Skeletal muscle satellite cell (primary cell): ENCODE measurements at regions not wholly inside any gene's neighbourhood (a gene's known extent, or its start where the extent isn't known, plus 50 kb on each side); places are given as distances from the start of the nearest gene placed in this dataset.

ENCODE experiments used
- H3K27me3 ChIP-seq: 2 replicates; pipeline ENCODE4 v1.7.0; 2013; ENCODE audit warnings: low read length; ENCODE audit not compliant: control insufficient read depth, insufficient read depth
- H3K36me3 ChIP-seq: 2 replicates; pipeline ENCODE4 v1.7.0; 2013; ENCODE audit warnings: mild to moderate bottlenecking, control low read depth, low read length; ENCODE audit not compliant: insufficient read depth
- H3K4me1 ChIP-seq: 2 replicates; pipeline ENCODE4 v1.7.0; 2013; ENCODE audit warnings: low read length; ENCODE audit not compliant: control insufficient read depth, insufficient read depth
- H3K4me2 ChIP-seq: 2 replicates; pipeline ENCODE4 v1.7.0; 2013; ENCODE audit warnings: mild to moderate bottlenecking, low read length
- H3K4me3 ChIP-seq: 2 replicates; pipeline ENCODE4 v1.7.0; 2013; ENCODE audit warnings: low read length
- H3K9ac ChIP-seq: 2 replicates; pipeline ENCODE4 v1.7.0; 2013; ENCODE audit warnings: mild to moderate bottlenecking, low read depth, low read length, moderate library complexity
- H3K9me3 ChIP-seq: replicated peaks from 2 replicates; pipeline ENCODE4 v1.7.0; 2013; ENCODE audit warnings: mild to moderate bottlenecking, control low read depth, low read length

GRCh38 chr5:2326601-2327000 is 424.9 kb downstream of the IRX2 start:
- no peak overlapping the region for H3K4me3 ChIP-seq
- H3K4me1 ChIP-seq: no peaks in the 10 kb centered on the region
- no peaks in the 10 kb centered on the region for H3K27me3 ChIP-seq
- no peaks in the 10 kb centered on the region for H3K36me3 ChIP-seq
- H3K4me2 ChIP-seq: no peak overlapping the region
- H3K9me3 ChIP-seq: peaks cover 8% of the 10 kb centered on the region
- H3K9ac ChIP-seq: no peak overlapping the region

GRCh38 chr5:2324788-2325187 is 426.7 kb downstream of the IRX2 start:
- Histone ChIP-seq H3K27me3 (no peaks in the 10 kb centered on the region), H3K9ac (no peak overlapping the region), H3K4me3 (no peak overlapping the region), H3K4me1 (no peaks in the 10 kb centered on the region), H3K4me2 (no peak overlapping the region), H3K36me3 (no peaks in the 10 kb centered on the region), H3K9me3 (peaks cover 8% of the 10 kb centered on the region)

DNA sequence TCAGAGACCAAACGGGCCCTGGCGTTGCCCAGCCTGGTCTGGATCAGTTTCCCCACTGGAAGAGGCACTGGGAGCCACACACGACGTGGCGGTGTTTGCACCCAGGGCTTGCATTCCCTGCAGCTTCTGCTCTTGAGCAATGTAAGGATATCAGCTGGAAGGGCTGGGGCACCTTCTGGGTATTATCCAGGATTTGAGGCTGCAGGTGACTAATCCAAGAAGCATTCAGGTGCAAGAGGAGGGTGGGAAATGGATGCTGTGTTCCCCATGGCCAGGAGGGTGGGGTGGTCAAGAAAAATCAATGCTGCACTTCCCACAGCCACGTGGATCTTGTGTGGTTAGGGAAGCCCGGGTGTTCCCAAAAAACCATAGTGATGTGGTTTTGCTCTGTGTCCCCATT is 430.9 kb downstream of the IRX2 start:
- Histone ChIP-seq H3K4me1 (no peaks in the 10 kb centered on the region), H3K4me2 (no peak overlapping the region), H3K9me3 (peaks cover 3% of the 10 kb centered on the region), H3K4me3 (no peak overlapping the region), H3K27me3 (no peaks in the 10 kb centered on the region), H3K9ac (no peak overlapping the region), H3K36me3 (no peaks in the 10 kb centered on the region)

DNA sequence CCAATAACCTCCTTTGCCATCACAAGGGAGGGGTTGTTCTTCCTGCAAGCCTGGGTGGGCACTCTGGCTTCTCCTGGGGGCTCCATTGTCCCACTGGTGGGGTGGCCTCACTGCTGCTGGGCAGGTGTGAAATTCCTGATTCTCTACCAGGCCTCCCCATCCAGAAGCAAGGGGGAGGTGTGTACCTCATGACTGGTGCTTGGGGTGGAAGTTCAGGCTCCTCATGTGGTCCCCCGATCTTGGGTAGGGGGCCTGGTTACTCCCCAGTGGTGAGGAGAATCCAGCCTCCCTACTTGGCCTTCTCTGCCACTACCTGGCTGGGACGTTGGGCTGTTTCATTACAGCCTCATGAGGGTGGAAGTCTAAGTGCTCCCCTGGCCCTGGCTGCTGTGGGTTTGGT is 433.9 kb downstream of the IRX2 start:
- Histone ChIP-seq H3K9me3 (no peaks in the 10 kb centered on the region), H3K9ac (no peak overlapping the region), H3K36me3 (no peaks in the 10 kb centered on the region), H3K27me3 (no peaks in the 10 kb centered on the region), H3K4me3 (no peak overlapping the region), H3K4me1 (no peaks in the 10 kb centered on the region), H3K4me2 (no peak overlapping the region)

DNA sequence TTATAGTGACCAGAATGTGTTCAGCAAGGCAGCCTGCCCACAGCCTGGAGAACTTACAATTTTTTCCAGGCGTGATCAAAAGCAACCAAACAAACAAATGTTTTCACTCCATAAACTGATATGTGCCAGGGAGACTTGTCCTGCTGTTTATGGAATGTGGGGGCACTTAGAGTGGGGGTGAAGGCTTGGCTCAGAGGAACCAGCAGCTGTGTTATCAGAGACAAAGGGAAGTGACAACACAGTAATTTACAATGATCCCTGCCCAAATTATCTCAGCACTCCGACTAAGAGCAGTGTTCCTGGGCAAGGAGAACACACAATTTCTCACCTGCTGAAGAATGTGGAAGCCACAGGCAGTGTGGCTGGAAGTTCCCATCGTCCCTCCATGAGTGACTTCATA is 429.1 kb upstream of the IRX4 start:
- H3K36me3 ChIP-seq: no peaks in the 10 kb centered on the region
- H3K4me2 ChIP-seq: no peak overlapping the region
- H3K4me3 ChIP-seq: no peak overlapping the region
- H3K27me3 ChIP-seq: no peaks in the 10 kb centered on the region
- H3K9me3 ChIP-seq: peaks cover 14% of the 10 kb centered on the region
- H3K4me1 ChIP-seq: no peaks in the 10 kb centered on the region
- H3K9ac ChIP-seq: no peak overlapping the region

- Histone ChIP-seq H3K27me3 (no peaks in the 10 kb centered on the region), H3K36me3 (no peaks in the 10 kb centered on the region), H3K4me3 (no peak overlapping the region), H3K9ac (no peak overlapping the region), H3K4me2 (no peak overlapping the region), H3K4me1 (no peaks in the 10 kb centered on the region), H3K9me3 (peaks cover 14% of the 10 kb centered on the region)
These were observed 428.2 kb upstream of the IRX4 start for GRCh38 chr5:2310946-2311345.

GRCh38 chr5:2307631-2308030 is 424.9 kb upstream of the IRX4 start:
- no peaks in the 10 kb centered on the region for H3K36me3 ChIP-seq
- peaks cover 14% of the 10 kb centered on the region for H3K9me3 ChIP-seq
- no peak overlapping the region for H3K4me3 ChIP-seq
- no peaks in the 10 kb centered on the region for H3K4me1 ChIP-seq
- H3K9ac ChIP-seq: no peak overlapping the region
- no peaks in the 10 kb centered on the region for H3K27me3 ChIP-seq
- no peak overlapping the region for H3K4me2 ChIP-seq

GRCh38 chr5:2306711-2307110 is 424.0 kb upstream of the IRX4 start:
- Histone ChIP-seq H3K4me3 (no peak overlapping the region), H3K9ac (no peak overlapping the region), H3K4me1 (no peaks in the 10 kb centered on the region), H3K36me3 (no peaks in the 10 kb centered on the region), H3K27me3 (no peaks in the 10 kb centered on the region), H3K9me3 (peaks cover 13% of the 10 kb centered on the region), H3K4me2 (no peak overlapping the region)

GRCh38 chr5:2303431-2304100 is 420.8 kb upstream of the IRX4 start:
- no peaks in the 10 kb centered on the region for H3K4me1 ChIP-seq
- peaks cover 23% of the 10 kb centered on the region for H3K9me3 ChIP-seq
- H3K4me2 ChIP-seq: no peak overlapping the region
- no peak overlapping the region for H3K9ac ChIP-seq
- H3K4me3 ChIP-seq: no peak overlapping the region
- no peaks in the 10 kb centered on the region for H3K27me3 ChIP-seq
- H3K36me3 ChIP-seq: no peaks in the 10 kb centered on the region

- no peaks in the 10 kb centered on the region for H3K4me1 ChIP-seq
- H3K9ac ChIP-seq: no peak overlapping the region
- H3K9me3 ChIP-seq: peaks cover 16% of the 10 kb centered on the region
- no peaks in the 10 kb centered on the region for H3K36me3 ChIP-seq
- H3K4me2 ChIP-seq: no peak overlapping the region
- H3K27me3 ChIP-seq: no peaks in the 10 kb centered on the region
- H3K4me3 ChIP-seq: no peak overlapping the region
These were observed 419.4 kb upstream of the IRX4 start for GRCh38 chr5:2302169-2302568.

DNA sequence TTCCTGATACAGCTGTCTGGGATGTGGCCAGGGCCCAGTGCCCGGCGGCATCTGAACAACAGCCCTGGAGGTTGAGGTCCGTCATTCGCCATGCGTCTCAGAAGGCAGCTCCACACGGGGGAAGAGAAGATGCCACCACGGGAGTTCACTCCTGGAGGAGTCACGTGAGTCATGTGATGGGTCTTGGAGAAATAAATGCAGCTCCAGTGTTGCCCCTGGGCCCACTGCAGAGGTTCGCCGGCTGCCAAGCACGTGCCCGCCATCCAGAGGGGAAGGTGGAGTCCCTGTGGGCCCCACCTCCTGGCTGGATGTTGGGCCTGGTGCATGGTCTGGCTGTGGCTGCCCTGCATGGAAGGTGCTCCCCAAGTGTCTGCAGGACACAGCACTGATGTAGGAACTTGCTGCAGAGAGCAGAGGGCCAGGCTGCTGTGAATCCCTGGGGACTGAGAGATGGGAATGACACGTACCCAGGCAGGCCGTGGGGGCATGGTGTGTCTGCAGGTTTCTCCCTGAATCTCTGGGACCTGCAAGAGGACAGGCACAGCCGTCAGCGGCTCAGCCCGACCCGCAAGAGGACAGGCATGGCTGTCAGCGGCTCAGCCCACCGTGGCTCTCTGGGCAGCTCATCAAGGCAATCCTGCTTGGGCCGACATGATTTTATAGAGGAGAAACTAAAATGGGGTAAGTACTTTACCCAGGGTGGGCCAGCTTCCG is 418.3 kb upstream of the IRX4 start:
- H3K27me3 ChIP-seq: no peaks in the 10 kb centered on the region
- no peak overlapping the region for H3K4me2 ChIP-seq
- H3K36me3 ChIP-seq: no peaks in the 10 kb centered on the region
- no peaks in the 10 kb centered on the region for H3K4me1 ChIP-seq
- H3K9me3 ChIP-seq: peaks cover 18% of the 10 kb centered on the region
- no peak overlapping the region for H3K9ac ChIP-seq
- H3K4me3 ChIP-seq: no peak overlapping the region

GRCh38 chr5:2300421-2300820 is 417.7 kb upstream of the IRX4 start:
- H3K4me1 ChIP-seq: no peaks in the 10 kb centered on the region
- H3K4me2 ChIP-seq: no peak overlapping the region
- no peak overlapping the region for H3K9ac ChIP-seq
- H3K36me3 ChIP-seq: no peaks in the 10 kb centered on the region
- no peaks in the 10 kb centered on the region for H3K27me3 ChIP-seq
- no peak overlapping the region for H3K4me3 ChIP-seq
- H3K9me3 ChIP-seq: peaks cover 18% of the 10 kb centered on the region
